GM12878 (cell line): ENCODE measurements at regions not wholly inside any gene's neighbourhood (a gene's known extent, or its start where the extent isn't known, plus 50 kb on each side); places are given as distances from the start of the nearest gene placed in this dataset.

Experiments
- ATAC-seq: fragments of 200-7000 bp; cut with Tn5 transposase; 3 replicates; pipeline ENCODE4 v1.9.1; 2020; ENCODE audit warnings: mild to moderate bottlenecking, moderate library complexity
- BruUV-seq: library from RNA; stranded (reverse); fragments of 400-500 nt; replicated peaks from 2 replicates; lab custom pipeline; 2021; lab: Mats Ljungman, UMichigan
- CTCF ChIA-PET: fragments of 300-600 bp; sonication (Branson Sonifier 250); formaldehyde crosslinking; extraction: SDS; loops from one replicate; lab custom pipeline; 2021; ENCODE audit warnings: inconsistent platforms; lab: Yijun Ruan, JAX
- POLR2A ChIA-PET: fragments of 350-600 bp; formaldehyde crosslinking; extraction: SDS; loops from one replicate; lab custom pipeline; 2021; ENCODE audit warnings: inconsistent platforms; lab: Charles Lee
- RAD21 ChIA-PET: fragments of 300-600 bp; sonication (Branson Sonifier 250); formaldehyde crosslinking; loops from one replicate; lab custom pipeline; 2023; ENCODE audit warnings: antibody characterized with exemption; ENCODE audit not compliant: unreplicated experiment; lab: Charles Lee
- SMC1A ChIA-PET: fragments of 300-600 bp; sonication (Branson Sonifier 250); formaldehyde crosslinking; loops from one replicate; lab custom pipeline; 2023; ENCODE audit not compliant: unreplicated experiment, uncharacterized antibody; lab: Charles Lee
- DNase-seq: peaks from one replicate; pipeline ENCODE4 v3.0.0-alpha.2; 2011; ENCODE audit warnings: low read depth, low spot score
- FAIRE-seq: peaks from 3 replicates; lab custom pipeline; 2011; peaks lifted over from hg19 to GRCh38; lab: Jason Lieb, UNC
- H2AFZ ChIP-seq: 2 replicates; pipeline ENCODE4 v1.6.0; 2011; ENCODE audit warnings: low read depth, low read length, control low read depth; ENCODE audit not compliant: control insufficient read depth
- H3K27ac ChIP-seq: 2 replicates; pipeline ENCODE4 v1.5.1; 2011; ENCODE audit warnings: control low read depth; ENCODE audit not compliant: control insufficient read depth, insufficient read depth
- H3K27me3 ChIP-seq, 2 experiments: replicated peaks in 1 of 2; 2 replicates each; pipeline versions ENCODE4 v1.6.0 to v1.6.1; 2011; ENCODE audit warnings: low read length in 1 of 2; ENCODE audit not compliant: control insufficient read depth in 2 of 2, insufficient read depth in 2 of 2
- H3K36me3 ChIP-seq, 2 experiments: 2 replicates each; pipeline ENCODE4 v1.5.1; 2011; ENCODE audit warnings: low read length in 1 of 2; ENCODE audit not compliant: control insufficient read depth in 2 of 2, insufficient read depth in 2 of 2
- H3K4me1 ChIP-seq: 2 replicates; pipeline ENCODE4 v1.6.1; 2011; ENCODE audit warnings: mild to moderate bottlenecking, low read length, moderate library complexity, mixed read lengths; ENCODE audit not compliant: control insufficient read depth, insufficient read depth
- H3K4me2 ChIP-seq: 2 replicates; pipeline ENCODE4 v1.6.0; 2011; ENCODE audit warnings: control low read depth; ENCODE audit not compliant: control insufficient read depth, insufficient read depth
- H3K4me3 ChIP-seq: fragments of 200-600 bp; sonication (generic); 2 replicates; pipeline ENCODE4 v1.5.1; 2016
- H3K79me2 ChIP-seq: 2 replicates; pipeline ENCODE4 v1.6.0; 2011; ENCODE audit warnings: low read length; ENCODE audit not compliant: control insufficient read depth, insufficient read depth
- H3K9ac ChIP-seq: 2 replicates; pipeline ENCODE4 v1.8.0; 2011; ENCODE audit warnings: low read length, control low read depth, mixed read lengths; ENCODE audit not compliant: control insufficient read depth, insufficient read depth
- H3K9me3 ChIP-seq: replicated peaks from 3 replicates; pipeline ENCODE4 v1.5.1; 2011; ENCODE audit warnings: mild to moderate bottlenecking, low read length; ENCODE audit not compliant: control insufficient read depth, insufficient read depth
- H4K20me1 ChIP-seq: 2 replicates; pipeline ENCODE4 v1.6.0; 2011; ENCODE audit not compliant: control insufficient read depth, insufficient read depth
- E2F8 ChIP-seq: fragments of 450-650 bp; IDR thresholded peaks from 2 replicates; pipeline ENCODE4 v1.6.1; 2018; ENCODE audit warnings: mild to moderate bottlenecking, low read depth, moderate library complexity; ENCODE audit not compliant: partially characterized antibody
- FOS ChIP-seq: IDR thresholded peaks from 3 replicates; pipeline ENCODE4 v1.6.1; 2011; ENCODE audit warnings: borderline replicate concordance; ENCODE audit not compliant: insufficient read length; ENCODE audit errors: extremely low read depth
- IRF5 ChIP-seq: fragments of 450-650 bp; IDR thresholded peaks from 2 replicates; pipeline ENCODE4 v1.6.1; 2017; ENCODE audit warnings: borderline replicate concordance
- MEF2B ChIP-seq: fragments of 450-650 bp; IDR thresholded peaks from 2 replicates; pipeline ENCODE4 v1.6.1; 2018; ENCODE audit warnings: mild to moderate bottlenecking, moderate library complexity; ENCODE audit not compliant: partially characterized antibody, poor library complexity, severe bottlenecking
- MYC ChIP-seq: IDR thresholded peaks from 2 replicates; pipeline ENCODE4 v1.6.1; 2011; ENCODE audit warnings: mild to moderate bottlenecking, low read length, moderate library complexity, inconsistent platforms; ENCODE audit not compliant: insufficient read depth, insufficient replicate concordance, insufficient read length, severe bottlenecking
- NFIC ChIP-seq: IDR thresholded peaks from 2 replicates; pipeline ENCODE4 v1.6.1; 2012; ENCODE audit warnings: low read depth, mild to moderate bottlenecking, inconsistent platforms, low read length, moderate library complexity
- NR2C1 ChIP-seq: fragments of 450-650 bp; IDR thresholded peaks from 2 replicates; pipeline ENCODE4 v1.6.1; 2017; ENCODE audit warnings: antibody characterized with exemption, mild to moderate bottlenecking, moderate library complexity
- PAX5 ChIP-seq: IDR thresholded peaks from 2 replicates; pipeline ENCODE4 v1.6.1; 2011; ENCODE audit warnings: low read depth, low read length, borderline replicate concordance
- SREBF2 ChIP-seq: IDR thresholded peaks from 2 replicates; pipeline ENCODE4 v1.6.1; 2012; ENCODE audit warnings: mild to moderate bottlenecking, low read length
- USF1 ChIP-seq: IDR thresholded peaks from 2 replicates; pipeline ENCODE4 v1.6.1; 2011; ENCODE audit warnings: borderline replicate concordance, low read depth, mild to moderate bottlenecking, moderate library complexity, mixed read lengths, low read length; ENCODE audit not compliant: insufficient read depth; ENCODE audit errors: extremely low read length
- WRNIP1 ChIP-seq: IDR thresholded peaks from 2 replicates; pipeline ENCODE4 v1.6.1; 2011; ENCODE audit warnings: low read depth, low read length, improper control_type of control experiment, borderline replicate concordance
- ZBTB40 ChIP-seq: fragments of 450-650 bp; IDR thresholded peaks from 2 replicates; pipeline ENCODE4 v1.6.1; 2016; ENCODE audit warnings: mild to moderate bottlenecking, moderate library complexity, borderline replicate concordance
- ZNF622 ChIP-seq: fragments of 450-650 bp; IDR thresholded peaks from 2 replicates; pipeline ENCODE4 v1.6.1; 2017; ENCODE audit warnings: mild to moderate bottlenecking, inconsistent platforms
- ZZZ3 ChIP-seq: IDR thresholded peaks from 2 replicates; pipeline ENCODE4 v1.6.1; 2011; ENCODE audit warnings: low read depth; ENCODE audit not compliant: control insufficient read depth, insufficient read length
- WGBS: methylation state at CpG from one replicate; pipeline ENCODE4 v1.1.6; 2016; ENCODE audit warnings: low lambda C conversion rate; ENCODE audit not compliant: insufficient replicate concordance, insufficient coverage; ENCODE audit errors: missing lambda C conversion rate; 5-methylcytosine and 5-hydroxymethylcytosine counted together
- in situ Hi-C: fragments of 300-500 bp; cut with MboI; formaldehyde crosslinking; loops from 9 replicates; pipeline ENCODE4 v1.14.3; 2018; ENCODE audit warnings: mixed read lengths
- intact Hi-C: fragments of 100-400 bp; cut with micrococcal nuclease; formaldehyde crosslinking; loops from one replicate; pipeline ENCODE4 v1.14.2; 2022; ENCODE audit not compliant: unreplicated experiment

GRCh38 chr2:78418021-78418420 lies 607.5 kb upstream of the REG3G start (continued):
- TF ChIP-seq FOS (no peak), SREBF2 (no peak), NFIC (no peak), ZBTB40 (no peak), ZNF622 (no peak)
- TF ChIP-seq, all 136 proteins: peak for 0

GRCh38 chr2:78420132-78420531 lies 605.4 kb upstream of the REG3G start:
- ATAC-seq = no peak
- FAIRE-seq = no peak
- Histone ChIP-seq H3K4me1 (no peaks in the 10 kb centered on the region), H3K27ac (no peak overlapping the region), H3K4me3 (no peak overlapping the region), H3K79me2 (no peaks in the 10 kb centered on the region), H3K9ac (no peak overlapping the region), H3K36me3 (no peaks in the 10 kb centered on the region), H3K27me3 (no peaks in the 10 kb centered on the region), H4K20me1 (no peaks in the 10 kb centered on the region), H2AFZ (no peak overlapping the region), H3K4me2 (no peak overlapping the region), H3K9me3 (no peaks in the 10 kb centered on the region)
- no TSS peak for BruUV-seq
- 82% methylated on average over 1 of the region's 1 CpG for WGBS
- RAD21 ChIA-PET = interaction anchor here (1.9 kb wide), 1 partner anchor 8 kb away, joined by 5 read pairs; no protein-coding TSS in a partner anchor
- DNase-seq = no peak
- POLR2A ChIA-PET = no interaction called here
- intact Hi-C loops = no loop called here
- in situ Hi-C loops = no loop called here
- CTCF ChIA-PET = no interaction called here
- SMC1A ChIA-PET = interaction anchor here (1.3 kb wide), 1 partner anchor 96 kb away, joined by 3 read pairs; no protein-coding TSS in a partner anchor
- TF ChIP-seq NFIC (no peak), E2F8 (no peak), USF1 (no peak), WRNIP1 (no peak), MYC (no peak), PAX5 (no peak), ZZZ3 (no peak), NR2C1 (no peak), IRF5 (no peak), MEF2B (no peak)
